ENCODE measurements at regions not wholly inside any gene's neighbourhood (a gene's known extent, or its start where the extent isn't known, plus 50 kb on each side); places are given as distances from the start of the nearest gene placed in this dataset.
"Not testable (repeated sequence)": the region's sequence is repeated elsewhere in the genome, so short reads cannot be mapped to it uniquely, and the experiment has no call there.

- not testable (repeated sequence) for DNase-seq
These were observed 89.9 kb upstream of the NOTCH2NLA start for GRCh38 chr1:146318715-146319114.

- not testable (repeated sequence) for DNase-seq
These were observed 89.0 kb upstream of the NOTCH2NLA start for GRCh38 chr1:146317785-146318184.

- DNase-seq: not testable (repeated sequence)
These were observed 85.8 kb upstream of the NOTCH2NLA start for GRCh38 chr1:146314449-146315246.

GRCh38 chr1:146310579-146310978 lies 81.8 kb upstream of the NOTCH2NLA start:
- not testable (repeated sequence) for DNase-seq

GRCh38 chr1:146309427-146309826 lies 80.6 kb upstream of the NOTCH2NLA start:
- DNase-seq: not testable (repeated sequence)

GRCh38 chr1:146308892-146309291 lies 80.1 kb upstream of the NOTCH2NLA start:
- not testable (repeated sequence) for DNase-seq

GRCh38 chr1:146308152-146308551 lies 79.3 kb upstream of the NOTCH2NLA start:
- DNase-seq: not testable (repeated sequence)

- not testable (repeated sequence) for DNase-seq
These were observed 78.8 kb upstream of the NOTCH2NLA start for GRCh38 chr1:146307632-146308031.

- not testable (repeated sequence) for DNase-seq
These were observed 77.8 kb upstream of the NOTCH2NLA start for GRCh38 chr1:146306651-146307050.

GRCh38 chr1:146305442-146305841 lies 76.6 kb upstream of the NOTCH2NLA start:
- DNase-seq: not testable (repeated sequence)

GRCh38 chr1:146298575-146298897 lies 69.7 kb upstream of the NOTCH2NLA start:
- not testable (repeated sequence) for DNase-seq

- not testable (repeated sequence) for DNase-seq
These were observed 69.2 kb upstream of the NOTCH2NLA start for GRCh38 chr1:146297781-146298574.

- DNase-seq: not testable (repeated sequence)
These were observed 64.4 kb upstream of the NOTCH2NLA start for GRCh38 chr1:146292940-146293936.

GRCh38 chr1:146292424-146292823 lies 63.6 kb upstream of the NOTCH2NLA start:
- not testable (repeated sequence) for DNase-seq

GRCh38 chr1:146287881-146288280 lies 59.1 kb upstream of the NOTCH2NLA start:
- DNase-seq: not testable (repeated sequence)

- not testable (repeated sequence) for DNase-seq
These were observed 55.9 kb upstream of the NOTCH2NLA start for GRCh38 chr1:146284760-146285159.

- DNase-seq: not testable (repeated sequence)
These were observed 54.7 kb upstream of the NOTCH2NLA start for GRCh38 chr1:146283527-146283880.

GRCh38 chr1:146282807-146283526 lies 54.1 kb upstream of the NOTCH2NLA start:
- not testable (repeated sequence) for DNase-seq

GRCh38 chr1:146281522-146281921 lies 52.7 kb upstream of the NOTCH2NLA start:
- DNase-seq: not testable (repeated sequence)

GRCh38 chr1:146278758-146279157 lies 49.9 kb upstream of the NOTCH2NLA start:
- DNase-seq: not testable (repeated sequence)

All from stimulated activated naive CD4-positive, alpha-beta T cell (primary cell).